Body of pancreas (tissue), 4 donors: ENCODE measurements at regions not wholly inside any gene's neighbourhood (a gene's known extent, or its start where the extent isn't known, plus 50 kb on each side); places are given as distances from the start of the nearest gene placed in this dataset.

Source experiments
- CTCF ChIP-seq, 7 experiments: fragments of 450-650 bp in 4 of 7; fragments of 200-600 bp in 3 of 7; sonication (generic) in 3 of 7; IDR thresholded peaks; one replicate each; pipeline ENCODE4 v1.5.1; 2016 to 2019; ENCODE audit warnings: antibody characterized with exemption in 7 of 7
- POLR2A ChIP-seq, 3 donors: fragments of 450-650 bp; IDR thresholded peaks; one replicate each; pipeline ENCODE4 v1.6.1; 2016; ENCODE audit warnings: antibody characterized with exemption in 3 of 3, mild to moderate bottlenecking in 2 of 3

- TF ChIP-seq CTCF (IDR thresholded peaks at IDR 0.05): no peak
- no peak for TF ChIP-seq POLR2A (IDR thresholded peaks at IDR 0.05)
Observed at GRCh38 chr2:234741976-234742375, 209.8 kb upstream of the SH3BP4 start.
